PC-3 (cell line): ENCODE measurements at regions not wholly inside any gene's neighbourhood (a gene's known extent, or its start where the extent isn't known, plus 50 kb on each side); places are given as distances from the start of the nearest gene placed in this dataset.
"Not testable (repeated sequence)": the region's sequence is repeated elsewhere in the genome, so short reads cannot be mapped to it uniquely, and the experiment has no call there.

ENCODE experiments used
- ATAC-seq: fragments of 200-7000 bp; cut with Tn5 transposase; 2 replicates; pipeline ENCODE4 v1.9.1; 2020; ENCODE audit warnings: mild to moderate bottlenecking, moderate library complexity
- BruUV-seq: library from RNA; stranded (reverse); fragments of 400-500 nt; replicated peaks from 2 replicates; lab custom pipeline; 2021; lab: Mats Ljungman, UMichigan
- CTCF ChIA-PET: fragments of 300-600 bp; sonication (Branson Sonifier 250); formaldehyde crosslinking; loops from one replicate; lab custom pipeline; 2022; ENCODE audit warnings: antibody characterized with exemption; lab: Charles Lee
- POLR2A ChIA-PET: fragments of 300-600 bp; sonication (Branson Sonifier 250); formaldehyde crosslinking; loops from one replicate; lab custom pipeline; 2022; ENCODE audit warnings: antibody characterized with exemption; ENCODE audit not compliant: unreplicated experiment; lab: Charles Lee
- DNase-seq: peaks from one replicate; pipeline ENCODE4 v3.0.0-alpha.2; 2015
- H2AFZ ChIP-seq: fragments of 300-600 bp; sonication (generic); 2 replicates; pipeline ENCODE4 v1.6.0; 2016; ENCODE audit warnings: antibody characterized with exemption, low read length
- H3F3A ChIP-seq: fragments of 300-600 bp; sonication (generic); one replicate; pipeline ENCODE4 v1.6.0; 2017; ENCODE audit warnings: antibody characterized with exemption, low read length, control low read depth, mild to moderate bottlenecking; ENCODE audit not compliant: unreplicated experiment
- H3K27ac ChIP-seq: fragments of 300-600 bp; sonication (generic); 2 replicates; pipeline ENCODE4 v1.5.1; 2016; ENCODE audit warnings: mild to moderate bottlenecking, low read length
- H3K27me3 ChIP-seq: fragments of 300-600 bp; sonication (generic); 2 replicates; pipeline ENCODE4 v1.6.1; 2016; ENCODE audit warnings: low read length, mixed read lengths
- H3K36me3 ChIP-seq: fragments of 300-600 bp; sonication (generic); 2 replicates; pipeline ENCODE4 v1.6.1; 2016; ENCODE audit warnings: low read depth, mixed run types, low read length, mixed read lengths
- H3K4me1 ChIP-seq: fragments of 300-600 bp; sonication (generic); 2 replicates; pipeline ENCODE4 v1.5.1; 2016; ENCODE audit warnings: low read length; ENCODE audit not compliant: insufficient read depth
- H3K4me2 ChIP-seq: fragments of 300-600 bp; sonication (generic); 2 replicates; pipeline ENCODE4 v1.6.0; 2016; ENCODE audit warnings: low read length
- H3K4me3 ChIP-seq: fragments of 300-600 bp; sonication (generic); 2 replicates; pipeline ENCODE4 v1.5.1; 2016; ENCODE audit warnings: mild to moderate bottlenecking, low read length, mixed read lengths
- H3K79me2 ChIP-seq: fragments of 300-600 bp; sonication (generic); 2 replicates; pipeline ENCODE4 v1.6.1; 2017; ENCODE audit warnings: low read length, mixed read lengths
- H3K9ac ChIP-seq: fragments of 300-600 bp; sonication (generic); 2 replicates; pipeline ENCODE4 v1.6.0; 2016; ENCODE audit warnings: mild to moderate bottlenecking, low read length
- H3K9me2 ChIP-seq: fragments of 300-600 bp; sonication (generic); replicated peaks from 2 replicates; pipeline ENCODE4 v1.6.1; 2016; ENCODE audit warnings: mixed run types, low read length, mixed read lengths
- H3K9me3 ChIP-seq: fragments of 300-600 bp; sonication (generic); 2 replicates; pipeline ENCODE4 v1.6.1; 2016; ENCODE audit warnings: low read length, mixed read lengths
- H4K20me1 ChIP-seq: fragments of 300-600 bp; sonication (generic); 2 replicates; pipeline ENCODE4 v1.6.1; 2016; ENCODE audit warnings: low read length, mixed read lengths
- EZH2 ChIP-seq: fragments of 300-600 bp; sonication (generic); IDR thresholded peaks from one replicate; pipeline ENCODE4 v1.6.1; 2017; ENCODE audit warnings: antibody characterized with exemption, mild to moderate bottlenecking, low read length; ENCODE audit not compliant: unreplicated experiment
- EZH2phosphoT487 ChIP-seq: fragments of 300-600 bp; sonication (generic); IDR thresholded peaks from 2 replicates; pipeline ENCODE4 v1.6.1; 2018; ENCODE audit warnings: mild to moderate bottlenecking, antibody characterized with exemption, low read length, borderline replicate concordance
- intact Hi-C: fragments of 100-400 bp; cut with micrococcal nuclease; formaldehyde crosslinking; loops from 2 replicates; pipeline ENCODE4 v1.9.0; 2023
- TF ChIP-seq, protein P1 (sequence below): fragments of 300-600 bp; sonication (generic); conservative IDR thresholded peaks from 2 replicates; pipeline ENCODE4 v1.5.1; 2017; ENCODE audit warnings: antibody characterized with exemption, low read depth, mild to moderate bottlenecking, low read length

DNA sequence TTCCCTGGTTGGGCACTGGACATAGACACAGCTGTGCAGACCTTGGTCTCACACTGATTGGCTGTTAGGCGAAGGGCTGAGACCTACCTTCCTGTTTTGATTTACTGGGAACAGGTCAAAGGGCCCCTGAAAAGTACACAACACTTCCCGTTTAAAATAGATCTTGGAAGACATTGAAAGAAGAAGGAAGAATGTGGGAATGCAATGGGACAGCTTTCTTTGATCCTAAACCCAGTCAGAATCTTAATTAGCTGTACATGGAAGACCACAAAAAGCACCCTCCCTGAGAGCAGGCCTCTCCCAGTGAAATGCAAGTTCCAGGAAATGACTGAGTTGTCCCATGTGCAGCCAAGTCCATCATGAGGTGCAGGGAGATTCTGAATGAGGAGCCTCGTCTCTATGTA, 83.6 kb upstream of the EXOC2 start:
- Histone ChIP-seq H3K36me3 (no peaks in the 10 kb centered on the region), H3K27ac (no peak overlapping the region), H3K79me2 (no peaks in the 10 kb centered on the region), H3K9me3 (no peaks in the 10 kb centered on the region), H4K20me1 (no peaks in the 10 kb centered on the region), H3K4me3 (no peak overlapping the region), H2AFZ (no peak overlapping the region), H3K4me2 (no peak overlapping the region), H3K9me2 (no peaks in the 10 kb centered on the region), H3K9ac (no peak overlapping the region), H3F3A (no peaks in the 10 kb centered on the region), H3K27me3 (peaks cover 68% of the 10 kb centered on the region), H3K4me1 (no peaks in the 10 kb centered on the region)
- no TSS peak for BruUV-seq
- intact Hi-C loops, result no loop called here
- CTCF ChIA-PET, result interaction anchor here (0.6 kb wide), 1 partner anchor 637 kb away, joined by 3 read pairs; no protein-coding TSS in a partner anchor
- POLR2A ChIA-PET, result no interaction called here
- TF ChIP-seq, protein P1, sequence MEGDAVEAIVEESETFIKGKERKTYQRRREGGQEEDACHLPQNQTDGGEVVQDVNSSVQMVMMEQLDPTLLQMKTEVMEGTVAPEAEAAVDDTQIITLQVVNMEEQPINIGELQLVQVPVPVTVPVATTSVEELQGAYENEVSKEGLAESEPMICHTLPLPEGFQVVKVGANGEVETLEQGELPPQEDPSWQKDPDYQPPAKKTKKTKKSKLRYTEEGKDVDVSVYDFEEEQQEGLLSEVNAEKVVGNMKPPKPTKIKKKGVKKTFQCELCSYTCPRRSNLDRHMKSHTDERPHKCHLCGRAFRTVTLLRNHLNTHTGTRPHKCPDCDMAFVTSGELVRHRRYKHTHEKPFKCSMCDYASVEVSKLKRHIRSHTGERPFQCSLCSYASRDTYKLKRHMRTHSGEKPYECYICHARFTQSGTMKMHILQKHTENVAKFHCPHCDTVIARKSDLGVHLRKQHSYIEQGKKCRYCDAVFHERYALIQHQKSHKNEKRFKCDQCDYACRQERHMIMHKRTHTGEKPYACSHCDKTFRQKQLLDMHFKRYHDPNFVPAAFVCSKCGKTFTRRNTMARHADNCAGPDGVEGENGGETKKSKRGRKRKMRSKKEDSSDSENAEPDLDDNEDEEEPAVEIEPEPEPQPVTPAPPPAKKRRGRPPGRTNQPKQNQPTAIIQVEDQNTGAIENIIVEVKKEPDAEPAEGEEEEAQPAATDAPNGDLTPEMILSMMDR, result no peak
- TF ChIP-seq EZH2, result no peak
- ATAC-seq (no peak), DNase-seq (no peak)

DNA sequence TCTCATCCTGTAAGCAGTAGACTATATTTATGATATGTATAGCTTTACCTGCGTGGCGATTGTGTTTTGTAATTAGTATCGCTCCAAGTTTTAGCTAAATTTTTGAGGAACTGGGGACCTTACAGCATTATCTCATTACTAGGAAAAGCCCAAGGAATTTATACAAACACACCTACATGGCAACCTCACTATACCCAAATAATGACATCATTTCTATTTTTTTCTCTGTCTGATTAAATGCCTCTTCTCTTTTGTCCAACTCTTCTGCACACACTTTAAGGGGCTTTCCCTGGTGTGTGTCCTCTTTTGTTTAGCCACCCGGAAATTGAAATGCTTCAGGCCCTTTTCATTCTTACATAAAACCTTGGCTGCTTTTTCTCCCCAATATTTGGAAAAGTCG, 82.9 kb upstream of the EXOC2 start:
- intact Hi-C loops, result no loop called here
- Histone ChIP-seq H3K36me3 (no peaks in the 10 kb centered on the region), H3K27me3 (peaks cover 62% of the 10 kb centered on the region), H3K9ac (no peak overlapping the region), H3K9me3 (no peaks in the 10 kb centered on the region), H3F3A (no peaks in the 10 kb centered on the region), H3K4me1 (no peaks in the 10 kb centered on the region), H3K27ac (no peak overlapping the region), H4K20me1 (no peaks in the 10 kb centered on the region), H2AFZ (no peak overlapping the region), H3K79me2 (no peaks in the 10 kb centered on the region), H3K4me2 (no peak overlapping the region), H3K4me3 (no peak overlapping the region), H3K9me2 (no peaks in the 10 kb centered on the region)
- no TSS peak for BruUV-seq
- ATAC-seq (no peak), DNase-seq (no peak)
- ChIA-PET CTCF (interaction anchor here (0.6 kb wide), 1 partner anchor 637 kb away, joined by 3 read pairs; no protein-coding TSS in a partner anchor), POLR2A (no interaction called here)
- no peak for TF ChIP-seq EZH2
- no peak for TF ChIP-seq EZH2phosphoT487

DNA sequence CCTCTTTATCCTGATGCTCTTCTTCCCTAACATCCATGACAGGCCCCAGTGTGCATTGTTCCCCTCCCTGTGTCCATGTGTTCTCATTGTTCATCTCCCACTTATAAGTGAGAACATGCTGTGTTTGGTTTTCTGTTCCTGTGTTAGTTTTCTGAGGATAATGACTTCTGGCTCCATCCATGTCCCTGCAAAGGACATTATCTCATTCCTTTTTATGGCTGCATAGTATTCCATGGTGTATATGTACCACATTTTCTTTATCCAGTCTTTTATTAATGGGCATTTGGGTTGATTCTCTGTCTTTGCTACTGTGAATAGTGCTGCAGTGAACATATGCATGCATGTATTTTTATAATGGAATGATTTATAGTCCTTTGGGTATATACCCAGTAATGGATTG, 78.7 kb upstream of the EXOC2 start:
- H3K36me3 ChIP-seq, H3K4me3 ChIP-seq, H3K4me1 ChIP-seq, DNase-seq, intact Hi-C loops, H2AFZ ChIP-seq, H4K20me1 ChIP-seq, H3K9me3 ChIP-seq, H3K27ac ChIP-seq, ATAC-seq, H3F3A ChIP-seq, POLR2A ChIA-PET, H3K9ac ChIP-seq, BruUV-seq, H3K9me2 ChIP-seq, H3K4me2 ChIP-seq, CTCF ChIA-PET, H3K79me2 ChIP-seq: not testable (repeated sequence)
- peaks cover 54% of the 10 kb centered on the region for H3K27me3 ChIP-seq
